ENCODE measurements at regions not wholly inside any gene's neighbourhood (a gene's known extent, or its start where the extent isn't known, plus 50 kb on each side); places are given as distances from the start of the nearest gene placed in this dataset.
"Not testable (repeated sequence)": the region's sequence is repeated elsewhere in the genome, so short reads cannot be mapped to it uniquely, and the experiment has no call there.

- Histone ChIP-seq H3K9ac (ENCODE audit: low read length) (no peak overlapping the region), H3K4me2 (ENCODE audit: low read length) (no peak overlapping the region)
Measured at GRCh38 chr16:65249768-65250167, 127.9 kb upstream of the CDH11 start.

DNA sequence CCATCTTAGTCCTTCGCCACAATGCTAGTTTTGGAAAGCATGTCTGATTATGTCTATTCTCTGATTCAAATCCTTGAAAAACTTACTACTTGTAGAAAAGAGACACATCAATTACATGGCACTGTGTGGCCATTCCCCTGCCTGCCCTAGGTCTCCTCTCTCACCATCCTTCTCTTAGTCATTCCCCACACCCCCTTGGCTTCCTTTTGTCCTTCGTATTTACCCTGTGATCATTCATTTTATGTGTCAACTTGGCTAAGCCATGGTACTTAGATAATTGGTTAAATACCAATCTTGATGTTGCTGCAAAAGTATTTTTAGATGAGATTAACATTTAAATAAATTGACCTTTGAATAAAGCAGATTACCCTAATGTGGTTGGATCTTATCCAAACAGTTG is 122.9 kb upstream of the CDH11 start:
- TF ChIP-seq EZH2phosphoT487 (IDR thresholded peaks at IDR 0.05; ENCODE audit: borderline replicate concordance, low read length) (no peak), EZH2 (IDR thresholded peaks at IDR 0.05; ENCODE audit: low read length, unreplicated experiment) (no peak), CTCF (conservative IDR thresholded peaks at IDR 0.05; ENCODE audit: low read depth, low read length) (no peak)
- BruUV-seq (replicated peaks): no TSS peak

More at GRCh38 chr16:65249768-65250167, 127.9 kb upstream of the CDH11 start:
- ATAC-seq: no peak
- intact Hi-C loops (cut with micrococcal nuclease): no loop called here
- ChIA-PET POLR2A (ENCODE audit: unreplicated experiment) (no interaction called here), CTCF (no interaction called here)
- no peak overlapping the region for H2AFZ ChIP-seq (ENCODE audit: low read length)
- no peak overlapping the region for H3K27ac ChIP-seq (ENCODE audit: low read length)
- no peaks in the 10 kb centered on the region for H3K79me2 ChIP-seq (ENCODE audit: low read length)
- no peaks in the 10 kb centered on the region for H3K9me2 ChIP-seq (replicated peaks; ENCODE audit: low read length)
- no peaks in the 10 kb centered on the region for H3K4me1 ChIP-seq (ENCODE audit: insufficient read depth, low read length)
- H4K20me1 ChIP-seq (ENCODE audit: low read length): no peaks in the 10 kb centered on the region
- no peaks in the 10 kb centered on the region for H3K9me3 ChIP-seq (ENCODE audit: low read length)
- no peaks in the 10 kb centered on the region for H3K36me3 ChIP-seq (ENCODE audit: low read depth, low read length)
- BruUV-seq (replicated peaks): no TSS peak
- no peaks in the 10 kb centered on the region for H3K27me3 ChIP-seq (ENCODE audit: low read length)
- TF ChIP-seq CTCF (conservative IDR thresholded peaks at IDR 0.05; ENCODE audit: low read depth, low read length) (no peak), EZH2phosphoT487 (IDR thresholded peaks at IDR 0.05; ENCODE audit: borderline replicate concordance, low read length) (no peak), EZH2 (IDR thresholded peaks at IDR 0.05; ENCODE audit: low read length, unreplicated experiment) (no peak)
- no peak overlapping the region for H3K4me3 ChIP-seq (ENCODE audit: low read length)
- DNase-seq: no peak
- H3F3A ChIP-seq (ENCODE audit: low read length, unreplicated experiment): no peaks in the 10 kb centered on the region

GRCh38 chr16:65235339-65236177 is 113.7 kb upstream of the CDH11 start:
- Histone ChIP-seq H3K27me3 (ENCODE audit: low read length) (no peaks in the 10 kb centered on the region), H3K9ac (ENCODE audit: low read length) (no peak overlapping the region), H4K20me1 (ENCODE audit: low read length) (no peaks in the 10 kb centered on the region), H3K9me2 (replicated peaks; ENCODE audit: low read length) (no peaks in the 10 kb centered on the region), H3K79me2 (ENCODE audit: low read length) (no peaks in the 10 kb centered on the region), H3K4me1 (ENCODE audit: insufficient read depth, low read length) (no peaks in the 10 kb centered on the region), H3K9me3 (ENCODE audit: low read length) (no peaks in the 10 kb centered on the region), H2AFZ (ENCODE audit: low read length) (no peak overlapping the region), H3K27ac (ENCODE audit: low read length) (no peak overlapping the region), H3K4me3 (ENCODE audit: low read length) (no peak overlapping the region), H3F3A (ENCODE audit: low read length, unreplicated experiment) (no peaks in the 10 kb centered on the region), H3K4me2 (ENCODE audit: low read length) (no peak overlapping the region), H3K36me3 (ENCODE audit: low read depth, low read length) (no peaks in the 10 kb centered on the region)
- intact Hi-C loops (cut with micrococcal nuclease): no loop called here
- BruUV-seq (replicated peaks): no TSS peak
- no peak for DNase-seq
- ChIA-PET CTCF (no interaction called here), POLR2A (ENCODE audit: unreplicated experiment) (no interaction called here)
- ATAC-seq: no peak
- TF ChIP-seq EZH2phosphoT487 (IDR thresholded peaks at IDR 0.05; ENCODE audit: borderline replicate concordance, low read length): no peak
- no peak for TF ChIP-seq CTCF (conservative IDR thresholded peaks at IDR 0.05; ENCODE audit: low read depth, low read length)
- TF ChIP-seq EZH2 (IDR thresholded peaks at IDR 0.05; ENCODE audit: low read length, unreplicated experiment): no peak

More for the DNA sequence above, 122.9 kb upstream of the CDH11 start:
- no peaks in the 10 kb centered on the region for H3F3A ChIP-seq (ENCODE audit: low read length, unreplicated experiment)
- no peaks in the 10 kb centered on the region for H3K4me1 ChIP-seq (ENCODE audit: insufficient read depth, low read length)
- no peak overlapping the region for H3K9ac ChIP-seq (ENCODE audit: low read length)
- no peaks in the 10 kb centered on the region for H3K27me3 ChIP-seq (ENCODE audit: low read length)
- intact Hi-C loops (cut with micrococcal nuclease): no loop called here
- CTCF ChIA-PET: no interaction called here
- no peak overlapping the region for H3K4me3 ChIP-seq (ENCODE audit: low read length)
- H3K9me3 ChIP-seq (ENCODE audit: low read length): no peaks in the 10 kb centered on the region
- H4K20me1 ChIP-seq (ENCODE audit: low read length): no peaks in the 10 kb centered on the region
- H3K9me2 ChIP-seq (replicated peaks; ENCODE audit: low read length): no peaks in the 10 kb centered on the region
- no peaks in the 10 kb centered on the region for H3K36me3 ChIP-seq (ENCODE audit: low read depth, low read length)
- ATAC-seq (no peak), DNase-seq (peak; percentile 13)
- H3K4me2 ChIP-seq (ENCODE audit: low read length): no peak overlapping the region
- H3K79me2 ChIP-seq (ENCODE audit: low read length): no peaks in the 10 kb centered on the region
- H2AFZ ChIP-seq (ENCODE audit: low read length): no peak overlapping the region
- POLR2A ChIA-PET (ENCODE audit: unreplicated experiment): no interaction called here
- H3K27ac ChIP-seq (ENCODE audit: low read length): no peak overlapping the region

- H3F3A ChIP-seq (ENCODE audit: low read length, unreplicated experiment); H3K4me3 ChIP-seq (ENCODE audit: low read length); H3K27ac ChIP-seq (ENCODE audit: low read length); ATAC-seq; H3K79me2 ChIP-seq (ENCODE audit: low read length); H3K9ac ChIP-seq (ENCODE audit: low read length); CTCF ChIA-PET; H3K9me2 ChIP-seq (replicated peaks; ENCODE audit: low read length); H3K36me3 ChIP-seq (ENCODE audit: low read depth, low read length); H3K4me1 ChIP-seq (ENCODE audit: insufficient read depth, low read length); H4K20me1 ChIP-seq (ENCODE audit: low read length); BruUV-seq (replicated peaks); H2AFZ ChIP-seq (ENCODE audit: low read length); DNase-seq; intact Hi-C loops (cut with micrococcal nuclease); H3K4me2 ChIP-seq (ENCODE audit: low read length); H3K9me3 ChIP-seq (ENCODE audit: low read length); H3K27me3 ChIP-seq (ENCODE audit: low read length); POLR2A ChIA-PET (ENCODE audit: unreplicated experiment): not testable (repeated sequence)
Measured at GRCh38 chr16:65234721-65235320, 113.0 kb upstream of the CDH11 start.
